ENCODE measurements at regions not wholly inside any gene's neighbourhood (a gene's known extent, or its start where the extent isn't known, plus 50 kb on each side); places are given as distances from the start of the nearest gene placed in this dataset.

DNA sequence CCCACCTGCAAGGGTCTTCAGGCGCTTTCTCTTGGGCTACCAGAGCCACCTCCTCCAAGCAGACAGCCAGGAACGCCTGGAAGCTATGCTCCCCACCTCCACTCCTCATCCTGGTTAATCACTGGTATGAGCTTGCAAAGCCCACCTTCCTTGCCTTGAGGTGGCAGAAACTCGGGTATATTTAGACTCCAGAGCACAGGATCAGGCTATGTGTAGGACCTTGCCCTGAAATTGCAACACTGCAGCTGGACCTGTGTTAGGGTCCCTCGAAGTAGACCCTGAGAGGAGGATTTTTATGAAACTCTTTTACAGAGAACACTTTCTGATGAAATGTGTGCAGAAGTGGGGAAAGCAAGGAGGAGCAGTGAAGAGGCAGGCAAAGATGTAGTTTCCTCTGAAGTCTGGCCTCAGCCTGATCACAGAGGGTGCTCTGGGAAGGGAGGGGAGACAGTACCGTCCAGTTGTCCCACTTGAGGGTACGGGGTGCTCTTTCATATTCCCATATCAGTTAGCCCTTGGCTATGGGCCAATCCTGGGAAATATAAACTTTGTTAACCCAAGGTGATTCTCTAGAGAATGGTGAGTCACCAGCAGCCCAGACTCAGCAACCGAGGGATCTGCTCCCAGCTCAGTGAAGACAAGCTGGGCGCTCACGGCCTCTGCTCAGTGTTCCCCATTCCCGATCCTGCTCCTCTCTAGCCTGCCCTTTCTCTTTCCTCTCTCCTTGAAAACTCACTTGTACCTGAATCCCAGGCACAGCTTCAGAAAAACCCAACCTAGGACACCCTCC is 157.9 kb downstream of the UQCRFS1 start:
- Histone ChIP-seq H3K27ac (replicated peaks) (no peak overlapping the region), H3K27me3 (ENCODE audit: insufficient read depth, poor library complexity, severe bottlenecking) (no peaks in the 10 kb centered on the region), H3K4me3 (replicated peaks; ENCODE audit: insufficient read depth, low read length) (no peak overlapping the region)
- DNase-seq (ENCODE audit: low read depth in 1 of 2, low spot score in 1 of 2) = no peak
- TF ChIP-seq, protein P1, sequence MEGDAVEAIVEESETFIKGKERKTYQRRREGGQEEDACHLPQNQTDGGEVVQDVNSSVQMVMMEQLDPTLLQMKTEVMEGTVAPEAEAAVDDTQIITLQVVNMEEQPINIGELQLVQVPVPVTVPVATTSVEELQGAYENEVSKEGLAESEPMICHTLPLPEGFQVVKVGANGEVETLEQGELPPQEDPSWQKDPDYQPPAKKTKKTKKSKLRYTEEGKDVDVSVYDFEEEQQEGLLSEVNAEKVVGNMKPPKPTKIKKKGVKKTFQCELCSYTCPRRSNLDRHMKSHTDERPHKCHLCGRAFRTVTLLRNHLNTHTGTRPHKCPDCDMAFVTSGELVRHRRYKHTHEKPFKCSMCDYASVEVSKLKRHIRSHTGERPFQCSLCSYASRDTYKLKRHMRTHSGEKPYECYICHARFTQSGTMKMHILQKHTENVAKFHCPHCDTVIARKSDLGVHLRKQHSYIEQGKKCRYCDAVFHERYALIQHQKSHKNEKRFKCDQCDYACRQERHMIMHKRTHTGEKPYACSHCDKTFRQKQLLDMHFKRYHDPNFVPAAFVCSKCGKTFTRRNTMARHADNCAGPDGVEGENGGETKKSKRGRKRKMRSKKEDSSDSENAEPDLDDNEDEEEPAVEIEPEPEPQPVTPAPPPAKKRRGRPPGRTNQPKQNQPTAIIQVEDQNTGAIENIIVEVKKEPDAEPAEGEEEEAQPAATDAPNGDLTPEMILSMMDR (IDR thresholded peaks at IDR 0.05; ENCODE audit: insufficient read depth, low read length) = no peak
- TF ChIP-seq POLR2AphosphoS5 (IDR thresholded peaks at IDR 0.05; ENCODE audit: low read depth) = no peak
- TF ChIP-seq SPI1 (IDR thresholded peaks at IDR 0.05; ENCODE audit: borderline replicate concordance, low read depth) = no peak
- no peak for TF ChIP-seq GABPA (IDR thresholded peaks at IDR 0.05; ENCODE audit: low read depth)
- TF ChIP-seq, protein P2, sequence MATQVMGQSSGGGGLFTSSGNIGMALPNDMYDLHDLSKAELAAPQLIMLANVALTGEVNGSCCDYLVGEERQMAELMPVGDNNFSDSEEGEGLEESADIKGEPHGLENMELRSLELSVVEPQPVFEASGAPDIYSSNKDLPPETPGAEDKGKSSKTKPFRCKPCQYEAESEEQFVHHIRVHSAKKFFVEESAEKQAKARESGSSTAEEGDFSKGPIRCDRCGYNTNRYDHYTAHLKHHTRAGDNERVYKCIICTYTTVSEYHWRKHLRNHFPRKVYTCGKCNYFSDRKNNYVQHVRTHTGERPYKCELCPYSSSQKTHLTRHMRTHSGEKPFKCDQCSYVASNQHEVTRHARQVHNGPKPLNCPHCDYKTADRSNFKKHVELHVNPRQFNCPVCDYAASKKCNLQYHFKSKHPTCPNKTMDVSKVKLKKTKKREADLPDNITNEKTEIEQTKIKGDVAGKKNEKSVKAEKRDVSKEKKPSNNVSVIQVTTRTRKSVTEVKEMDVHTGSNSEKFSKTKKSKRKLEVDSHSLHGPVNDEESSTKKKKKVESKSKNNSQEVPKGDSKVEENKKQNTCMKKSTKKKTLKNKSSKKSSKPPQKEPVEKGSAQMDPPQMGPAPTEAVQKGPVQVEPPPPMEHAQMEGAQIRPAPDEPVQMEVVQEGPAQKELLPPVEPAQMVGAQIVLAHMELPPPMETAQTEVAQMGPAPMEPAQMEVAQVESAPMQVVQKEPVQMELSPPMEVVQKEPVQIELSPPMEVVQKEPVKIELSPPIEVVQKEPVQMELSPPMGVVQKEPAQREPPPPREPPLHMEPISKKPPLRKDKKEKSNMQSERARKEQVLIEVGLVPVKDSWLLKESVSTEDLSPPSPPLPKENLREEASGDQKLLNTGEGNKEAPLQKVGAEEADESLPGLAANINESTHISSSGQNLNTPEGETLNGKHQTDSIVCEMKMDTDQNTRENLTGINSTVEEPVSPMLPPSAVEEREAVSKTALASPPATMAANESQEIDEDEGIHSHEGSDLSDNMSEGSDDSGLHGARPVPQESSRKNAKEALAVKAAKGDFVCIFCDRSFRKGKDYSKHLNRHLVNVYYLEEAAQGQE (IDR thresholded peaks at IDR 0.05; ENCODE audit: insufficient replicate concordance, low read depth) = no peak

DNA sequence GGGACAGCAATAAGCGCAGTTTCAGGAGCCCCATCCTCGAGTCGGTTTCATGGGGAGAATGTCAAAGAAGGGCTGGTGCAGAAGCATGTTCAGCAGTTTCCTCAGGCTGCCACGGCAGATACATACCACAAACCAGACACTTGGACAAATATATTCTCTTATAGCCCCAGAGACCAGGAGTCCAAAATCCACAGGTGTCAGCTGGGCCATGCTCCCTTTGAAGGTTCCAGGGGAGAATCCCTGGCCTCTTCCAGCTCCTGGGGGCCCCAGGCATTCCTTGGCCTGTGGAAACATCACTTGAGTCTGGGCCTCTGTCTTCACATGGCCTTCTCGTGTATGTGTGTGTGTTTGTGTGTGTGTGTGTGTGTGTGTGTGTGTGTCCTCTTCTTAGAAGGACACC is 164.1 kb downstream of the UQCRFS1 start:
- no peak for DNase-seq (ENCODE audit: low read depth in 1 of 2, low spot score in 1 of 2)
- H3K4me3 ChIP-seq (replicated peaks; ENCODE audit: insufficient read depth, low read length) = no peak overlapping the region

DNA sequence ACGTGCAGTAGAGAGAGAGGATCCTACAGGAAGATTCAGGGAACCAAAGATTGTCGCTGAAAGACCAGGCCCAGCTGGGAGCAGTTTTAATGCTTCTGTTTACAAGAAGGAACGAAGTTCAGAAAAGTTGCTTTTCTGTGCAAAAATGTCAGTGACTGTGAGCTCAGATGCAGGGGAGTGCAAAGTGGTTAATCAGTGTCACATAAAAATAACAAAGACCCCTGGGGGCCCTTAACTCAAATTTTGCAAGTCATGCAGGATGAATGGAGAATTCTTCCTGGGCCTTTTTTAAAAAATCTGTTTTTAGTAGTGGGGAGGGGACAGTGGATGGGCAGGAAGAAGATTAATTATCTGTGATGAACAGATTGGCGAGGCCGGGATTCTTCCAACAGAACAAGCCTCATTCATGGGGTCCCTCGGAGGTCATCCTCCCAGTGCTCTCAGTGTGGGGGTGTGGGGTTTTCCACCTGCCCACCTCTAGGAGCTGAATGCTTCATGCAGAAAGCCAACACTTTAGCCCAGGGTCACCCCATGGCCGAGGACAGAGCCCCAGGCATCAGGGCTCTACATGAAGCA is 167.2 kb downstream of the UQCRFS1 start:
- no peak for DNase-seq (ENCODE audit: low read depth in 1 of 2, low spot score in 1 of 2)
- TF ChIP-seq POLR2AphosphoS5 (IDR thresholded peaks at IDR 0.05; ENCODE audit: low read depth) (no peak), SPI1 (IDR thresholded peaks at IDR 0.05; ENCODE audit: borderline replicate concordance, low read depth) (no peak), GABPA (IDR thresholded peaks at IDR 0.05; ENCODE audit: low read depth) (no peak)
- TF ChIP-seq, protein P2 (IDR thresholded peaks at IDR 0.05; ENCODE audit: insufficient replicate concordance, low read depth) = no peak
- TF ChIP-seq, protein P1 (IDR thresholded peaks at IDR 0.05; ENCODE audit: insufficient read depth, low read length) = no peak
- Histone ChIP-seq H3K4me3 (replicated peaks; ENCODE audit: insufficient read depth, low read length) (no peak overlapping the region), H3K27ac (replicated peaks) (no peak overlapping the region), H3K27me3 (ENCODE audit: insufficient read depth, poor library complexity, severe bottlenecking) (no peaks in the 10 kb centered on the region)

More for the DNA sequence above, 164.1 kb downstream of the UQCRFS1 start:
- Histone ChIP-seq H3K27me3 (ENCODE audit: insufficient read depth, poor library complexity, severe bottlenecking) (no peaks in the 10 kb centered on the region), H3K27ac (replicated peaks) (no peak overlapping the region)
- TF ChIP-seq GABPA (IDR thresholded peaks at IDR 0.05; ENCODE audit: low read depth) = no peak
- TF ChIP-seq POLR2AphosphoS5 (IDR thresholded peaks at IDR 0.05; ENCODE audit: low read depth) = no peak
- TF ChIP-seq, protein P2 (IDR thresholded peaks at IDR 0.05; ENCODE audit: insufficient replicate concordance, low read depth) = no peak
- TF ChIP-seq, protein P1 (IDR thresholded peaks at IDR 0.05; ENCODE audit: insufficient read depth, low read length) = no peak
- TF ChIP-seq SPI1 (IDR thresholded peaks at IDR 0.05; ENCODE audit: borderline replicate concordance, low read depth) = no peak
